ENCODE measurements at regions not wholly inside any gene's neighbourhood (a gene's known extent, or its start where the extent isn't known, plus 50 kb on each side); places are given as distances from the start of the nearest gene placed in this dataset.

GRCh38 chr11:37748641-37749040, 1150.6 kb upstream of the RAG2 start:
- no peak for DNase-seq (ENCODE audit: extremely low spot score)
- TF ChIP-seq, protein P1, sequence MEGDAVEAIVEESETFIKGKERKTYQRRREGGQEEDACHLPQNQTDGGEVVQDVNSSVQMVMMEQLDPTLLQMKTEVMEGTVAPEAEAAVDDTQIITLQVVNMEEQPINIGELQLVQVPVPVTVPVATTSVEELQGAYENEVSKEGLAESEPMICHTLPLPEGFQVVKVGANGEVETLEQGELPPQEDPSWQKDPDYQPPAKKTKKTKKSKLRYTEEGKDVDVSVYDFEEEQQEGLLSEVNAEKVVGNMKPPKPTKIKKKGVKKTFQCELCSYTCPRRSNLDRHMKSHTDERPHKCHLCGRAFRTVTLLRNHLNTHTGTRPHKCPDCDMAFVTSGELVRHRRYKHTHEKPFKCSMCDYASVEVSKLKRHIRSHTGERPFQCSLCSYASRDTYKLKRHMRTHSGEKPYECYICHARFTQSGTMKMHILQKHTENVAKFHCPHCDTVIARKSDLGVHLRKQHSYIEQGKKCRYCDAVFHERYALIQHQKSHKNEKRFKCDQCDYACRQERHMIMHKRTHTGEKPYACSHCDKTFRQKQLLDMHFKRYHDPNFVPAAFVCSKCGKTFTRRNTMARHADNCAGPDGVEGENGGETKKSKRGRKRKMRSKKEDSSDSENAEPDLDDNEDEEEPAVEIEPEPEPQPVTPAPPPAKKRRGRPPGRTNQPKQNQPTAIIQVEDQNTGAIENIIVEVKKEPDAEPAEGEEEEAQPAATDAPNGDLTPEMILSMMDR (IDR thresholded peaks at IDR 0.05; ENCODE audit: control extremely low read depth, extremely low read depth, low read depth, missing control alignments): no peak
- CTCF ChIA-PET: no interaction called here
- POLR2A ChIA-PET: no interaction called here

DNA sequence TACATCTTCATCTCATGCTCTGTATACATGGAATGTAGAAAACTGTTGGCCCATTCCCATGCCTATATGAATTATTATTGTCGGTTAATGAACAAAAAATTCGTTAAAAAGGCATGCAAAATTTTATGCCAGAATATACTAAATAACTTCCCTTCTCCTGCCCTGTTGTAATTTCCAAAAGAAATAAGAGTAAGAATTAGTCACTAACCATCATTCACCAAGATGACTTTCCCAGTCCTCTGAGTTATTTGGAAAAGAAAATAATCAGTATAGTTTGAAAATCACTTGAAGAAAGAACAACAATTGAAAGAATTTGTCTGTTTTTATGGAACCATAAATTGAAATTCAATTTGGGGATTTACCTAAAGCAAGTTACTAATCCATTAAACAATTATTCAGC, 1149.1 kb upstream of the RAG2 start:
- POLR2A ChIA-PET: no interaction called here
- no peak for DNase-seq (ENCODE audit: extremely low spot score)
- TF ChIP-seq, protein P1 (IDR thresholded peaks at IDR 0.05; ENCODE audit: control extremely low read depth, extremely low read depth, low read depth, missing control alignments): no peak
- CTCF ChIA-PET: no interaction called here

DNA sequence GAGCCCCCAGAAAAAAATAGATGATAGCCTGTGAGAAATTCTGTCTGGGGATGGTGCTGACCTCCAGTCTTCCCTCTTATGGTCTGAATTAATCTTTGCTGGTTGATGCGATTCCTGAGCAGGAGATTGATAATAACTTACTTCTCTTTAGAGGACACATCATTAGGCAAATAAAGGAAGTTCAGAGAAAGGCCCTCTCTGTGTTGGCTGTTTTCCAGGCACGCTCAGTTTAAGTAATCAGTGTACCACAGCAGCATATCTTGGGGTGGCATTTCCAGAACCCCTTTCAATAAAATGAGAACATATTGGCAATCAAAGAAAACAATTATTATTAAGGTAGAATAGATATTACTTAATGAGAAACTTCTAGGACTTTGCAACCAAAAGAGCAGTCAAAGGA, 1129.3 kb upstream of the RAG2 start:
- TF ChIP-seq, protein P1 (IDR thresholded peaks at IDR 0.05; ENCODE audit: control extremely low read depth, extremely low read depth, low read depth, missing control alignments): no peak
- CTCF ChIA-PET: no interaction called here
- POLR2A ChIA-PET: no interaction called here
- DNase-seq (ENCODE audit: extremely low spot score): no peak

- DNase-seq (ENCODE audit: extremely low spot score): no peak
- TF ChIP-seq, protein P1 (IDR thresholded peaks at IDR 0.05; ENCODE audit: control extremely low read depth, extremely low read depth, low read depth, missing control alignments): no peak
- POLR2A ChIA-PET: no interaction called here
- CTCF ChIA-PET: no interaction called here
These were observed 1126.3 kb upstream of the RAG2 start for GRCh38 chr11:37724315-37724714.

GRCh38 chr11:37721485-37721884, 1123.4 kb upstream of the RAG2 start:
- ChIA-PET CTCF (interaction anchor here (1.2 kb wide), 1 partner anchor 33 kb away, joined by 3 read pairs; no protein-coding TSS in a partner anchor), POLR2A (no interaction called here)
- TF ChIP-seq, protein P1 (IDR thresholded peaks at IDR 0.05; ENCODE audit: control extremely low read depth, extremely low read depth, low read depth, missing control alignments): no peak

GRCh38 chr11:37718431-37718999, 1120.5 kb upstream of the RAG2 start:
- ChIA-PET POLR2A (no interaction called here), CTCF (no interaction called here)
- TF ChIP-seq, protein P1 (IDR thresholded peaks at IDR 0.05; ENCODE audit: control extremely low read depth, extremely low read depth, low read depth, missing control alignments): no peak
- DNase-seq (ENCODE audit: extremely low spot score): no peak

More at GRCh38 chr11:37721485-37721884, 1123.4 kb upstream of the RAG2 start:
- DNase-seq (ENCODE audit: extremely low spot score): no peak

Data from GM10248 (cell line).